ENCODE measurements at regions not wholly inside any gene's neighbourhood (a gene's known extent, or its start where the extent isn't known, plus 50 kb on each side); places are given as distances from the start of the nearest gene placed in this dataset.

DNA sequence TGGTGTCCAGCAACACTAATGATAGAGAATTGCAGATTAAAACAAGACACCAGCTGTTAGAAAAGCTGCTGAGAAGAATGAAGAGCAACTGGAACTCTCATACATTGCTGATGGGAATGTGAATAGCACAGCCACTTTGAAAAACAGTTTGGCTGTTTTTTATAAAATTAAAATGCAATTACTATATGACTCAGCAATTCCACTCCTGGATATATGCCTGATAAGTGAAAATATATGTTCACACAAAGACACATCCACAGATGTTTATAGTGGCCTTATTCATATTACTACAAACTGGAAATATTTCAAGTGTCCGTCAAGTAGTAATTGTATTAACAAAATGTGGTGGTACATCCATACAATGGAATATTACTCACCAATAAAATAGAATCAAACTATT is 99.7 kb upstream of the HAO2 start:
- TF ChIP-seq, protein P1, sequence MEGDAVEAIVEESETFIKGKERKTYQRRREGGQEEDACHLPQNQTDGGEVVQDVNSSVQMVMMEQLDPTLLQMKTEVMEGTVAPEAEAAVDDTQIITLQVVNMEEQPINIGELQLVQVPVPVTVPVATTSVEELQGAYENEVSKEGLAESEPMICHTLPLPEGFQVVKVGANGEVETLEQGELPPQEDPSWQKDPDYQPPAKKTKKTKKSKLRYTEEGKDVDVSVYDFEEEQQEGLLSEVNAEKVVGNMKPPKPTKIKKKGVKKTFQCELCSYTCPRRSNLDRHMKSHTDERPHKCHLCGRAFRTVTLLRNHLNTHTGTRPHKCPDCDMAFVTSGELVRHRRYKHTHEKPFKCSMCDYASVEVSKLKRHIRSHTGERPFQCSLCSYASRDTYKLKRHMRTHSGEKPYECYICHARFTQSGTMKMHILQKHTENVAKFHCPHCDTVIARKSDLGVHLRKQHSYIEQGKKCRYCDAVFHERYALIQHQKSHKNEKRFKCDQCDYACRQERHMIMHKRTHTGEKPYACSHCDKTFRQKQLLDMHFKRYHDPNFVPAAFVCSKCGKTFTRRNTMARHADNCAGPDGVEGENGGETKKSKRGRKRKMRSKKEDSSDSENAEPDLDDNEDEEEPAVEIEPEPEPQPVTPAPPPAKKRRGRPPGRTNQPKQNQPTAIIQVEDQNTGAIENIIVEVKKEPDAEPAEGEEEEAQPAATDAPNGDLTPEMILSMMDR (IDR thresholded peaks at IDR 0.05; ENCODE audit: low read depth, low read length) = no peak
- no peak overlapping the region for H3K4me3 ChIP-seq (replicated peaks in 1 of 2; ENCODE audit: low read depth in 2 of 2, low read length in 2 of 2)
- DNase-seq (ENCODE audit: low read depth in 2 of 2) = no peak

DNA sequence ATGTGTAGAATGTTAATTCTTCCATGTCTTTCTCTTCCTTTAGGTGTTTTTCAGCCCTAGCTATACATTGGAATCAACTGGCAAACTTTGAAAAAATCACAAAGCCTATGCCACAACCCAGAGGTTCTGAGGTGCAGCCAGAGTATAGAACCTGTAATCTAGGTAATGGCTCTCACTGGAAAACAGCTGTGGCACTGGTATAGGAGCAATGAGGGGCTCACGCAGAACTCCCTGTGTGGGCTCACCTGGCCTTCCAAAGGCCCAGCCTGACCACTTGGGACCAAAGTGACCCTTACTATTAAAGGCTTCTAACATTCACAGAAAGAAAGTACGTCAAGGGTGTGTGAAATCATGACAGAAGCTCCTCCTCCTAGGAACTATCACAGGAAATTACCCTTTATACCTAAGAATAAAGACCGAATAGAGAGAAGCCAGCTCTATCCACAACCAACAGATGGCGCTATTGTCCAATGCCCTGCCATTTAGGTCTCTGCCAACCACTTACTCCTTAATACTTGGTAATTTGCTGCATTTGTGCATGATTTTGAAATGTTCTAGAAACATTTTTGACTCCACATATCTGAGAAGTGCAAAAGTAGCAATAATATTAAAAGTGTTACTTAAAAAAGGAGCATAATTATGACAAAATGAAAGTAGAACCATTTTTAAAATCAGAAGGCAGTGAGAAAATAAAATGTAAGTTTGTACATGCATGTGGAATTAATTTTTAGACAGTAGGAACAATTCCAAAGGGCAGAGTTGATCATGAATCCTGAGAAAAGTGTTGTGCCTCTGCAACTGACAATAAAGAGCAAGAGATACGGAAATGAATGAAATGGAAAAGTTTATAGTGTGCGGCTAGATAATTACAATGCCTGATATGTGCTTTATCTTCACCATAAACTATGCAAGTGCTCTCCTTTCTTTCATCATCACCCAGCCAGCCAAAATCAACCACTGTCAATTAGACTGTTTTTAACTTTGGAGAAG is 93.1 kb upstream of the HAO2 start:
- TF ChIP-seq, protein P1 (IDR thresholded peaks at IDR 0.05; ENCODE audit: low read depth, low read length) = peak; percentile 93
- no peak overlapping the region for H3K4me3 ChIP-seq (replicated peaks in 1 of 2; ENCODE audit: low read depth in 2 of 2, low read length in 2 of 2)
- peak; percentile 80 to 83 for DNase-seq (ENCODE audit: low read depth in 2 of 2)

DNA sequence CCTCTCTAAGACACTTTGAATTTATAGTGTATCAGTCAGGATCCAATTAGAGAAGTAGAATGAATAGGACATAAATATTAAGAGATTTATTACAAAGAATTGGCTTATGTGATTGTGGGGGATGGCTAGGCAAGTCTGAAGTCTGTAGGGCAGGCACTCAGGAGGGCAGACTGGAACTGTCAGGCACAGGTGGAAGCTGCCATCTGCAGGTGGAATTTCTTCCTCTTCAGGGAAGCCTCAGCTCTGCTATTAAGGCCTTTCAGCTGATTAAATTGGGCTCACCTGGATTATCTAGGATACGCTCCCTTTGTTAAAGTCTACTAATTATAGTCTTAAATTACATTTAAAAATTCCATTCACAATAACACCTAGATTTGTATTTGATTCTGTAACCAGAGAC is 92.0 kb upstream of the HAO2 start:
- no peak overlapping the region for H3K4me3 ChIP-seq (replicated peaks in 1 of 2; ENCODE audit: low read depth in 2 of 2, low read length in 2 of 2)
- TF ChIP-seq, protein P1 (IDR thresholded peaks at IDR 0.05; ENCODE audit: low read depth, low read length) = no peak
- DNase-seq (ENCODE audit: low read depth in 2 of 2) = no peak

DNA sequence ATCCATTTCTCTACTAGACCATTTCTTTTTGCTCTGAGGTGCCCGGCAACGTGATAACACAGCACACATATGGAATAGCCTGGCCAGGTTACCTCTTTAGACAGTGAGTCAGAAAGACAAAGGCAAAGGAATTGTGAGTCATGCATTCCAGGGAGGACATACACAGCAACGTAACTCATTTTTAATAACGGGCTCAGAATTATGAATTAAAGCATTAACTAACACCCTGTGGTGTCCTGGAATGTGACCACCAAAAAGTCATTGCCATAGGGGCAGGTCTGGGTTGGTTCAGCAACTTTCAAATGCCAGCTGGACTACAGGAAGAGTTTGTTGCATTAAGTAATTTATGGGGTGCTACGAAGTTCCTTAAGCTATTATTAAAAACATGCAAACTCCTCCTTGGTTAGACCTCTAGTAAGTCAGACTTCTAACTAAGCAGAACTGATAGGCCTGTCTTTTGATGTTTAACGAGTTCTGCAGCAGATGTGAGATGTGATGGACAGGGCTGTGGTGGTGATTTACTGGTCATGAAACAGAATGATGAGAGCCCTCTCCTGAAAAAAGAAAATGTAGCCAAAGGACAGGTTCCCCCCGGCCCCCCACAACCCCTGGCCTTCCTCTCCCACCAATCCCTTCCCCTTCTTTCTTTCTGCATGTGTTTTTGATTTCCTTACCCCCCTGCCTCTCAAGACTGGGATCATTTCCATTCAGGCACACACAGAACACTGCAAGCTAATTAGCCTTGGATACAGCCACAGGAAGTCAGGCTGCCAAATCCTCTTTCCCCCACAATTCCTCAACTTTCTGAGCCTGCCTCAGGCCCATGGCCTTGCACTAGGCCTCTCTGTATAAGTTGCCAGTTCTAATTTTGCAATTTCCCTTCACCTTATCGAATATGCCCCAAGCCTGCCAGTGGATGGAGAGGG is 88.9 kb upstream of the HAO2 start:
- peak; percentile 82 to 91 for DNase-seq (ENCODE audit: low read depth in 2 of 2)
- TF ChIP-seq, protein P1 (IDR thresholded peaks at IDR 0.05; ENCODE audit: low read depth, low read length) = no peak
- H3K4me3 ChIP-seq (replicated peaks in 1 of 2; ENCODE audit: low read depth in 2 of 2, low read length in 2 of 2) = no peak overlapping the region

DNA sequence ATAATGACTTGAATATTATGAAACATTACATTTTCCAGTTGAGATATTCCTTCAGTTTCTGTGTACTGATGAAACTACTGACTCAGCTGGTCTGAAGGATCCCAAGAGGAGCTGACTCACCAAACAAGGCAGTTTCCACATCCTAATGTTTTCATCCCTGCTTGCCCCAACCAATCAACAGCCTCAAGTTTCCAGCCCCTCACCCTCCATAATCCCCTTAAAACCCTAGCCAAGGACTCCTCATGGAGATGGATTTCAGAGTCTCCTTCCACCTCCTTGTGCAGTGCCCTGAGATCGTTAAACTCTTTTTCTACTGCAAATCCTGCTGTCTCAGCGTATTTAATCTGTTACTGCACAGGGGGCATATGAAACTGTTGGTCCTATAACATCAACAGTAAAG is 83.1 kb upstream of the HAO2 start:
- DNase-seq (ENCODE audit: low read depth in 2 of 2) = peak; percentile 83 to 89
- TF ChIP-seq, protein P1 (IDR thresholded peaks at IDR 0.05; ENCODE audit: low read depth, low read length) = no peak
- H3K4me3 ChIP-seq (replicated peaks in 1 of 2; ENCODE audit: low read depth in 2 of 2, low read length in 2 of 2) = no peak overlapping the region

DNA sequence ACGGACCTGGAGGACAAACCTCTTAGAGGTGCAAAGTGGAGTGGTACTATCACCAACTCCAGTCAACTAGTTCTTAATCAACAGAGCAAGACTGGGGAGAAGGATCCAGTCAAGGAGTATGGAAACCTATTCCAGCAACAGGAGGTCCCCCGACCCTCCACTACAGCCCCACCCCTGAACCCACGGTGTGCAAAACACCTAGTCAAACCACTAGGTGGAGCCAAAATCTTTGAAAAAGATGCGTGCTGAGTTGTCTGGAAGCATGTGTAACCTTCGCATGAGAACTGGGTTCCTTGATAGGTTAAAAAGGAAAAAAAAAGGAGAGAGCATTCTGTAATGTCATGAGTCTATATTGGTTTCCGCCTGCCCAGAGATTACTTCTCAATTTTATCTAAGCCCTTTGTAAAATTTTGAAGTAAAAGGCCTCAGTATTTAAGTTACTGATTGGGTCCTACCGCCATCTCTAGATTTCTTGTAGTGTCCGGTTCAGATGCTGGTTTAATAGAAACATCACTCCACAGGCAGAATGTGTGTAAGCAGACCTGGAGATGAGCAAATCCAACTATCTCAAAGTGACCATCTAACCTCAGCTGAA is 81.9 kb upstream of the HAO2 start:
- DNase-seq (ENCODE audit: low read depth in 2 of 2) = peak; percentile 38 to 56
- H3K4me3 ChIP-seq (replicated peaks in 1 of 2; ENCODE audit: low read depth in 2 of 2, low read length in 2 of 2) = no peak overlapping the region
- TF ChIP-seq, protein P1 (IDR thresholded peaks at IDR 0.05; ENCODE audit: low read depth, low read length) = peak; percentile 41
